HL-60 (cell line): ENCODE measurements at regions not wholly inside any gene's neighbourhood (a gene's known extent, or its start where the extent isn't known, plus 50 kb on each side); places are given as distances from the start of the nearest gene placed in this dataset.

Experiments used
- CTCF ChIP-seq: IDR thresholded peaks from one replicate; pipeline ENCODE4 v1.5.1; 2011; ENCODE audit warnings: low read length, control low read depth, inconsistent platforms; ENCODE audit not compliant: insufficient read depth
- GABPA ChIP-seq: IDR thresholded peaks from 2 replicates; pipeline ENCODE4 v1.6.1; 2012; ENCODE audit warnings: low read depth
- POLR2AphosphoS5 ChIP-seq: IDR thresholded peaks from 2 replicates; pipeline ENCODE4 v1.6.1; 2012; ENCODE audit warnings: low read depth
- SPI1 ChIP-seq: IDR thresholded peaks from 2 replicates; pipeline ENCODE4 v1.6.1; 2012; ENCODE audit warnings: low read depth, mild to moderate bottlenecking, borderline replicate concordance
- TF ChIP-seq, protein P1 (sequence below): IDR thresholded peaks from 2 replicates; pipeline ENCODE4 v1.6.1; 2012; ENCODE audit warnings: low read depth; ENCODE audit not compliant: insufficient replicate concordance

GRCh38 chr13:104715111-104715510 lies 1648.9 kb upstream of the SLC10A2 start:
- TF ChIP-seq CTCF (no peak), POLR2AphosphoS5 (no peak), GABPA (no peak), SPI1 (no peak)
- TF ChIP-seq, protein P1, sequence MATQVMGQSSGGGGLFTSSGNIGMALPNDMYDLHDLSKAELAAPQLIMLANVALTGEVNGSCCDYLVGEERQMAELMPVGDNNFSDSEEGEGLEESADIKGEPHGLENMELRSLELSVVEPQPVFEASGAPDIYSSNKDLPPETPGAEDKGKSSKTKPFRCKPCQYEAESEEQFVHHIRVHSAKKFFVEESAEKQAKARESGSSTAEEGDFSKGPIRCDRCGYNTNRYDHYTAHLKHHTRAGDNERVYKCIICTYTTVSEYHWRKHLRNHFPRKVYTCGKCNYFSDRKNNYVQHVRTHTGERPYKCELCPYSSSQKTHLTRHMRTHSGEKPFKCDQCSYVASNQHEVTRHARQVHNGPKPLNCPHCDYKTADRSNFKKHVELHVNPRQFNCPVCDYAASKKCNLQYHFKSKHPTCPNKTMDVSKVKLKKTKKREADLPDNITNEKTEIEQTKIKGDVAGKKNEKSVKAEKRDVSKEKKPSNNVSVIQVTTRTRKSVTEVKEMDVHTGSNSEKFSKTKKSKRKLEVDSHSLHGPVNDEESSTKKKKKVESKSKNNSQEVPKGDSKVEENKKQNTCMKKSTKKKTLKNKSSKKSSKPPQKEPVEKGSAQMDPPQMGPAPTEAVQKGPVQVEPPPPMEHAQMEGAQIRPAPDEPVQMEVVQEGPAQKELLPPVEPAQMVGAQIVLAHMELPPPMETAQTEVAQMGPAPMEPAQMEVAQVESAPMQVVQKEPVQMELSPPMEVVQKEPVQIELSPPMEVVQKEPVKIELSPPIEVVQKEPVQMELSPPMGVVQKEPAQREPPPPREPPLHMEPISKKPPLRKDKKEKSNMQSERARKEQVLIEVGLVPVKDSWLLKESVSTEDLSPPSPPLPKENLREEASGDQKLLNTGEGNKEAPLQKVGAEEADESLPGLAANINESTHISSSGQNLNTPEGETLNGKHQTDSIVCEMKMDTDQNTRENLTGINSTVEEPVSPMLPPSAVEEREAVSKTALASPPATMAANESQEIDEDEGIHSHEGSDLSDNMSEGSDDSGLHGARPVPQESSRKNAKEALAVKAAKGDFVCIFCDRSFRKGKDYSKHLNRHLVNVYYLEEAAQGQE, result no peak
